ENCODE measurements at regions not wholly inside any gene's neighbourhood (a gene's known extent, or its start where the extent isn't known, plus 50 kb on each side); places are given as distances from the start of the nearest gene placed in this dataset.

DNA sequence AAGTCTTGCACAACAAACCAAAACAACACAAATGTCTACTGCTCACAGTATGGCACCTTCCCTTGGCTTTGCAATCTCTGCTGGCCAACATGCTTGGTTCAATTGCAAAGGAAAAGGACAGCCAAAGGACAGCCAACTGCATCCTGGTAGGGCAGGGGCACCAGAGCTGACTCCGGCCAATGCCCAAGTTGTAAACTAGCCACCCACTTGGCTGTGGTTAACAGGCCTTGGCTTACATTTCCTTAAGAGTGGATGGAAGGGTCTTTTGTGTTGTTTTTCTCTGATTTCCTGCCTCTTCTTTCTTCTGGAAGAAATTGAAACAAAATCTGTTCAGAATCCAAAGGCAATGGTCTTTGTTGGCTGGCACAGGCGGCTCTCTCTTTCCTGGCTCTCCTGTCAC, 119.1 kb upstream of the TRIB2 start:
- 85% methylated on average over 2 of the region's 2 CpGs for WGBS (ENCODE audit: insufficient coverage)
- Histone ChIP-seq H3K27ac (ENCODE audit: insufficient read depth in 1 of 2, low read depth in 1 of 2, low read length in 2 of 2, poor library complexity in 1 of 2, severe bottlenecking in 2 of 2) (no peak overlapping the region), H3K27me3 (replicated peaks in 2 of 5; ENCODE audit: control insufficient read depth in 4 of 5, insufficient read depth in 5 of 5, low read length in 4 of 5) (peaks cover 0 to 1% (median 0%) of the 10 kb centered on the region in 5 experiments), H3K36me3 (ENCODE audit: control insufficient read depth in 4 of 4, insufficient read depth in 4 of 4, low read length in 3 of 4) (no peaks in the 10 kb centered on the region), H3K4me1 (ENCODE audit: control extremely low read depth in 1 of 4, control insufficient read depth in 4 of 4, insufficient read depth in 4 of 4, low read length in 3 of 4) (no peaks in the 10 kb centered on the region), H3K9me3 (ENCODE audit: control extremely low read depth in 1 of 5, control insufficient read depth in 4 of 5, insufficient read depth in 2 of 5, low read depth in 1 of 5, low read length in 4 of 5) (no peaks in the 10 kb centered on the region), H3K4me3 (ENCODE audit: control insufficient read depth in 1 of 7, extremely low read depth in 1 of 7, insufficient read depth in 4 of 7, low read depth in 2 of 7, low read length in 6 of 7) (no peak overlapping the region)
- DNase-seq: no peak
- POLR2A ChIA-PET: no interaction called here
- CTCF ChIA-PET: no interaction called here

GRCh38 chr2:12602661-12603060, 114.1 kb upstream of the TRIB2 start:
- no peak for DNase-seq
- Histone ChIP-seq H3K4me3 (ENCODE audit: control insufficient read depth in 1 of 7, extremely low read depth in 1 of 7, insufficient read depth in 4 of 7, low read depth in 2 of 7, low read length in 6 of 7) (no peak overlapping the region), H3K27me3 (replicated peaks in 2 of 5; ENCODE audit: control insufficient read depth in 4 of 5, insufficient read depth in 5 of 5, low read length in 4 of 5) (peaks cover 0 to 1% (median 0%) of the 10 kb centered on the region in 5 experiments), H3K27ac (ENCODE audit: insufficient read depth in 1 of 2, low read depth in 1 of 2, low read length in 2 of 2, poor library complexity in 1 of 2, severe bottlenecking in 2 of 2) (no peak overlapping the region), H3K36me3 (ENCODE audit: control insufficient read depth in 4 of 4, insufficient read depth in 4 of 4, low read length in 3 of 4) (no peaks in the 10 kb centered on the region), H3K4me1 (ENCODE audit: control extremely low read depth in 1 of 4, control insufficient read depth in 4 of 4, insufficient read depth in 4 of 4, low read length in 3 of 4) (no peaks in the 10 kb centered on the region), H3K9me3 (ENCODE audit: control extremely low read depth in 1 of 5, control insufficient read depth in 4 of 5, insufficient read depth in 2 of 5, low read depth in 1 of 5, low read length in 4 of 5) (no peaks in the 10 kb centered on the region)
- ChIA-PET CTCF (interaction anchor here (1.1 kb wide), 1 partner anchor 16 kb away, joined by 3 read pairs; no protein-coding TSS in a partner anchor), POLR2A (no interaction called here)
- no CpG with 5 or more reads among the region's 2 CpGs for WGBS (ENCODE audit: insufficient coverage)

DNA sequence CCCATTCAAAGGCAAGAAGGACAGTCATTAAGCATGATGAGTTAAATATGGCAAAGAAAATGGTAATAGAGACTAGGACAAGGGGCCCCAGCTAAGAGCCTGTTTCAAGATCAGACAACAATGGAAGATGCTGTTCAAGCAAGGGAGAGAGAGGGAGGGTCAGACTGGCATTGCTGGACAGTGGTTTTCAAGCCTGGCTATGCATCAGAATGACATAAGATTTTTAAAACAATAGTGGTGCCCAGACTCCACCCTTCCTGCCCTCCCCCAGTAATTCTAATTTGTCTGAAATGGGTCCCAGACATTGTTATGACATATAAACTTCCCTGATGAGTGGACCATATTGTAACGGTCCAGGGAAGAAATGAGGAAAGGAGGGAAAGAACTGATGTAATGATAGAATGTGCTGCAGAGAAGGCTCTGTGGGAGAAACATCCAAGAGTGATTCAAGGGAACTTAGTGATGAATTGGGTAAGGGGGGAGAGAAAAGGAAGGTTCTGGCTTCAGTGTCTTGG, 112.9 kb upstream of the TRIB2 start:
- Histone ChIP-seq H3K36me3 (ENCODE audit: control insufficient read depth in 4 of 4, insufficient read depth in 4 of 4, low read length in 3 of 4) (no peaks in the 10 kb centered on the region), H3K4me1 (ENCODE audit: control extremely low read depth in 1 of 4, control insufficient read depth in 4 of 4, insufficient read depth in 4 of 4, low read length in 3 of 4) (no peaks in the 10 kb centered on the region), H3K9me3 (ENCODE audit: control extremely low read depth in 1 of 5, control insufficient read depth in 4 of 5, insufficient read depth in 2 of 5, low read depth in 1 of 5, low read length in 4 of 5) (no peaks in the 10 kb centered on the region), H3K27me3 (replicated peaks in 2 of 5; ENCODE audit: control insufficient read depth in 4 of 5, insufficient read depth in 5 of 5, low read length in 4 of 5) (peaks cover 0 to 1% (median 0%) of the 10 kb centered on the region in 5 experiments), H3K4me3 (ENCODE audit: control insufficient read depth in 1 of 7, extremely low read depth in 1 of 7, insufficient read depth in 4 of 7, low read depth in 2 of 7, low read length in 6 of 7) (no peak overlapping the region), H3K27ac (ENCODE audit: insufficient read depth in 1 of 2, low read depth in 1 of 2, low read length in 2 of 2, poor library complexity in 1 of 2, severe bottlenecking in 2 of 2) (no peak overlapping the region)
- DNase-seq: no peak
- CTCF ChIA-PET: interaction anchor here (1.1 to 1.8 kb wide), 2 partner anchors 9 to 18 kb away, joined by 3 to 5 read pairs; no protein-coding TSS in a partner anchor
- 100% methylated on average over 1 of the region's 1 CpG for WGBS (ENCODE audit: insufficient coverage)
- POLR2A ChIA-PET: no interaction called here

DNA sequence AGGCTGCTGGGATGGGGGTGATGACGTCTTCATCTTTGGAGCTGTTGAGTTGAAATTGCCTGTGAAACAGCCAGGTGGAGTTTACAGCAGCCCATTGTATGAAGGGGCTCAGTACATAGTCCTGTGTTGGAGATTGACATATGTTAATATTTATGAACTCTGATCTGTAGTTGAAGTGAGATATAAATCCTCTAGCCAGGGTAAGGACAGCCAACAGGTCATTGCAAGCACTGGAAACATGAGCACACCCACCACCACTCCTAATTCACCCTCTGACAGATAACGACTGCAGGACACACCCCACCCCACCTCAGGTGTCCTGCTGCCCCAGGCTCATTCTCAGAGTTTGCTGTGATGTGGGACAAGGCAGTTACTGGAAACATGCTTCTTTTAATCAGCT, 112.4 kb upstream of the TRIB2 start:
- H3K4me1 ChIP-seq (ENCODE audit: control extremely low read depth in 1 of 4, control insufficient read depth in 4 of 4, insufficient read depth in 4 of 4, low read length in 3 of 4): no peaks in the 10 kb centered on the region

GRCh38 chr2:12605366-12605765, 111.4 kb upstream of the TRIB2 start:
- CTCF ChIA-PET: no interaction called here
- WGBS (ENCODE audit: insufficient coverage): 100% methylated on average over 1 of the region's 1 CpG
- H3K27ac ChIP-seq (ENCODE audit: insufficient read depth in 1 of 2, low read depth in 1 of 2, low read length in 2 of 2, poor library complexity in 1 of 2, severe bottlenecking in 2 of 2): no peak overlapping the region
- H3K4me1 ChIP-seq (ENCODE audit: control extremely low read depth in 1 of 4, control insufficient read depth in 4 of 4, insufficient read depth in 4 of 4, low read length in 3 of 4): no peaks in the 10 kb centered on the region
- H3K36me3 ChIP-seq (ENCODE audit: control insufficient read depth in 4 of 4, insufficient read depth in 4 of 4, low read length in 3 of 4): no peaks in the 10 kb centered on the region
- no peak overlapping the region for H3K4me3 ChIP-seq (ENCODE audit: control insufficient read depth in 1 of 7, extremely low read depth in 1 of 7, insufficient read depth in 4 of 7, low read depth in 2 of 7, low read length in 6 of 7)
- H3K9me3 ChIP-seq (ENCODE audit: control extremely low read depth in 1 of 5, control insufficient read depth in 4 of 5, insufficient read depth in 2 of 5, low read depth in 1 of 5, low read length in 4 of 5): no peaks in the 10 kb centered on the region
- POLR2A ChIA-PET: no interaction called here
- DNase-seq: no peak
- H3K27me3 ChIP-seq (replicated peaks in 2 of 5; ENCODE audit: control insufficient read depth in 4 of 5, insufficient read depth in 5 of 5, low read length in 4 of 5): peaks cover 0 to 1% (median 0%) of the 10 kb centered on the region in 5 experiments

More for the DNA sequence above, 112.4 kb upstream of the TRIB2 start:
- ChIA-PET CTCF (interaction anchor here (1.8 kb wide), 1 partner anchor 9 kb away, joined by 5 read pairs; no protein-coding TSS in a partner anchor), POLR2A (no interaction called here)
- Histone ChIP-seq H3K9me3 (ENCODE audit: control extremely low read depth in 1 of 5, control insufficient read depth in 4 of 5, insufficient read depth in 2 of 5, low read depth in 1 of 5, low read length in 4 of 5) (no peaks in the 10 kb centered on the region), H3K27me3 (replicated peaks in 2 of 5; ENCODE audit: control insufficient read depth in 4 of 5, insufficient read depth in 5 of 5, low read length in 4 of 5) (peaks cover 0 to 1% (median 0%) of the 10 kb centered on the region in 5 experiments), H3K36me3 (ENCODE audit: control insufficient read depth in 4 of 4, insufficient read depth in 4 of 4, low read length in 3 of 4) (no peaks in the 10 kb centered on the region), H3K4me3 (ENCODE audit: control insufficient read depth in 1 of 7, extremely low read depth in 1 of 7, insufficient read depth in 4 of 7, low read depth in 2 of 7, low read length in 6 of 7) (no peak overlapping the region), H3K27ac (ENCODE audit: insufficient read depth in 1 of 2, low read depth in 1 of 2, low read length in 2 of 2, poor library complexity in 1 of 2, severe bottlenecking in 2 of 2) (no peak overlapping the region)
- no peak for DNase-seq
- 100% methylated on average over 1 of the region's 2 CpGs for WGBS (ENCODE audit: insufficient coverage)

GRCh38 chr2:12605936-12606335, 110.8 kb upstream of the TRIB2 start:
- Histone ChIP-seq H3K36me3 (ENCODE audit: control insufficient read depth in 4 of 4, insufficient read depth in 4 of 4, low read length in 3 of 4) (no peaks in the 10 kb centered on the region), H3K27me3 (replicated peaks in 2 of 5; ENCODE audit: control insufficient read depth in 4 of 5, insufficient read depth in 5 of 5, low read length in 4 of 5) (peaks cover 0 to 1% (median 0%) of the 10 kb centered on the region in 5 experiments), H3K4me3 (ENCODE audit: control insufficient read depth in 1 of 7, extremely low read depth in 1 of 7, insufficient read depth in 4 of 7, low read depth in 2 of 7, low read length in 6 of 7) (no peak overlapping the region), H3K9me3 (ENCODE audit: control extremely low read depth in 1 of 5, control insufficient read depth in 4 of 5, insufficient read depth in 2 of 5, low read depth in 1 of 5, low read length in 4 of 5) (no peaks in the 10 kb centered on the region), H3K4me1 (ENCODE audit: control extremely low read depth in 1 of 4, control insufficient read depth in 4 of 4, insufficient read depth in 4 of 4, low read length in 3 of 4) (no peaks in the 10 kb centered on the region), H3K27ac (ENCODE audit: insufficient read depth in 1 of 2, low read depth in 1 of 2, low read length in 2 of 2, poor library complexity in 1 of 2, severe bottlenecking in 2 of 2) (no peak overlapping the region)
- DNase-seq: no peak
- WGBS (ENCODE audit: insufficient coverage): 100% methylated on average over 1 of the region's 2 CpGs
- CTCF ChIA-PET: no interaction called here
- POLR2A ChIA-PET: no interaction called here

- no peak overlapping the region for H3K27ac ChIP-seq (ENCODE audit: insufficient read depth in 1 of 2, low read depth in 1 of 2, low read length in 2 of 2, poor library complexity in 1 of 2, severe bottlenecking in 2 of 2)
- H3K4me3 ChIP-seq (ENCODE audit: control insufficient read depth in 1 of 7, extremely low read depth in 1 of 7, insufficient read depth in 4 of 7, low read depth in 2 of 7, low read length in 6 of 7): no peak overlapping the region
- ChIA-PET CTCF (interaction anchor here (1.3 kb wide), 1 partner anchor 438 kb away, joined by 3 read pairs; no protein-coding TSS in a partner anchor), POLR2A (no interaction called here)
- no peaks in the 10 kb centered on the region for H3K4me1 ChIP-seq (ENCODE audit: control extremely low read depth in 1 of 4, control insufficient read depth in 4 of 4, insufficient read depth in 4 of 4, low read length in 3 of 4)
- 72% methylated on average over 3 of the region's 5 CpGs for WGBS (ENCODE audit: insufficient coverage)
- H3K36me3 ChIP-seq (ENCODE audit: control insufficient read depth in 4 of 4, insufficient read depth in 4 of 4, low read length in 3 of 4): no peaks in the 10 kb centered on the region
- no peaks in the 10 kb centered on the region for H3K9me3 ChIP-seq (ENCODE audit: control extremely low read depth in 1 of 5, control insufficient read depth in 4 of 5, insufficient read depth in 2 of 5, low read depth in 1 of 5, low read length in 4 of 5)
- peak in 1 of 3 donors; percentile 8 for DNase-seq
- H3K27me3 ChIP-seq (replicated peaks in 2 of 5; ENCODE audit: control insufficient read depth in 4 of 5, insufficient read depth in 5 of 5, low read length in 4 of 5): peaks cover 0 to 1% (median 0%) of the 10 kb centered on the region in 5 experiments
Measured at GRCh38 chr2:12606472-12607000, 110.2 kb upstream of the TRIB2 start.

Data from common myeloid progenitor, CD34-positive (primary cell).